H9 (cell line): ENCODE measurements at regions not wholly inside any gene's neighbourhood (a gene's known extent, or its start where the extent isn't known, plus 50 kb on each side); places are given as distances from the start of the nearest gene placed in this dataset.

ENCODE experiments used
- DNase-seq: peaks from one replicate; pipeline ENCODE4 v3.0.0-alpha.2; 2017
- H2AFZ ChIP-seq: one replicate; pipeline ENCODE4 v1.6.1; 2013; ENCODE audit warnings: mild to moderate bottlenecking, low read length, control low read depth, moderate library complexity
- H2AK5ac ChIP-seq: 2 replicates; pipeline ENCODE4 v1.6.1; 2013; ENCODE audit warnings: low read length, control low read depth, mixed read lengths; ENCODE audit not compliant: insufficient read length
- H2BK120ac ChIP-seq: one replicate; pipeline ENCODE4 v1.6.1; 2013; ENCODE audit warnings: low read depth, mild to moderate bottlenecking, low read length, control low read depth, inconsistent platforms; ENCODE audit not compliant: poor library complexity, severe bottlenecking
- H2BK12ac ChIP-seq: 2 replicates; pipeline ENCODE4 v1.6.1; 2013; ENCODE audit warnings: low read length, control low read depth, mixed read lengths, low read depth; ENCODE audit not compliant: insufficient read length
- H2BK15ac ChIP-seq: 2 replicates; pipeline ENCODE4 v1.6.1; 2013; ENCODE audit warnings: low read depth, low read length, control low read depth
- H2BK20ac ChIP-seq: one replicate; pipeline ENCODE4 v1.6.1; 2013; ENCODE audit warnings: low read depth, mild to moderate bottlenecking, low read length, control low read depth, inconsistent platforms; ENCODE audit not compliant: poor library complexity, severe bottlenecking
- H2BK5ac ChIP-seq: 2 replicates; pipeline ENCODE4 v1.6.1; 2013; ENCODE audit warnings: low read length, control low read depth, mixed read lengths; ENCODE audit not compliant: insufficient read length
- H3K14ac ChIP-seq: 2 replicates; pipeline ENCODE4 v1.6.1; 2013; ENCODE audit warnings: low read length, control low read depth; ENCODE audit not compliant: insufficient read depth
- H3K18ac ChIP-seq: 2 replicates; pipeline ENCODE4 v1.6.1; 2013; ENCODE audit warnings: low read depth, mild to moderate bottlenecking, mixed read lengths, low read length, control low read depth; ENCODE audit not compliant: insufficient read length
- H3K23ac ChIP-seq: 2 replicates; pipeline ENCODE4 v1.6.1; 2013; ENCODE audit warnings: low read length, control low read depth, mixed read lengths, low read depth; ENCODE audit not compliant: insufficient read length
- H3K23me2 ChIP-seq: 2 replicates; pipeline ENCODE4 v1.6.1; 2013; ENCODE audit warnings: low read depth, mild to moderate bottlenecking, mixed read lengths, low read length, control low read depth; ENCODE audit not compliant: insufficient read length, poor library complexity, severe bottlenecking
- H3K27ac ChIP-seq: 2 replicates; pipeline ENCODE4 v1.5.1; 2013; ENCODE audit warnings: low read length, control low read depth, mixed read lengths, low read depth; ENCODE audit not compliant: insufficient read length
- H3K27me3 ChIP-seq: 2 replicates; pipeline ENCODE4 v1.6.1; 2013; ENCODE audit warnings: low read length, control low read depth, inconsistent platforms; ENCODE audit not compliant: insufficient read depth
- H3K4ac ChIP-seq: 2 replicates; pipeline ENCODE4 v1.6.1; 2013; ENCODE audit warnings: low read depth, mild to moderate bottlenecking, control low read depth, inconsistent platforms, low read length, moderate library complexity
- H3K4me1 ChIP-seq: 2 replicates; pipeline ENCODE4 v1.6.1; 2013; ENCODE audit warnings: low read length, control low read depth, inconsistent platforms; ENCODE audit not compliant: insufficient read depth
- H3K4me2 ChIP-seq: 2 replicates; pipeline ENCODE4 v1.6.1; 2013; ENCODE audit warnings: low read length, control low read depth, mixed read lengths; ENCODE audit not compliant: insufficient read length, insufficient read depth
- H3K56ac ChIP-seq: 2 replicates; pipeline ENCODE4 v1.6.1; 2013; ENCODE audit warnings: low read depth, mild to moderate bottlenecking, mixed read lengths, low read length, control low read depth; ENCODE audit not compliant: insufficient read length
- H3K79me1 ChIP-seq: 2 replicates; pipeline ENCODE4 v1.6.1; 2013; ENCODE audit warnings: low read depth, mild to moderate bottlenecking, moderate library complexity, low read length, control low read depth, inconsistent platforms; ENCODE audit not compliant: insufficient read depth, poor library complexity, severe bottlenecking
- H3K79me2 ChIP-seq: 2 replicates; pipeline ENCODE4 v1.6.1; 2013; ENCODE audit warnings: low read length, control low read depth, inconsistent platforms; ENCODE audit not compliant: insufficient read depth
- H3K9ac ChIP-seq: 2 replicates; pipeline ENCODE4 v1.6.1; 2013; ENCODE audit warnings: low read length, control low read depth, mixed read lengths; ENCODE audit not compliant: insufficient read length; ENCODE audit errors: extremely low read depth
- H3K9me3 ChIP-seq: one replicate; pipeline ENCODE4 v1.6.1; 2013; ENCODE audit warnings: low read depth, low read length, inconsistent platforms; ENCODE audit not compliant: control insufficient read depth
- H3T11ph ChIP-seq: one replicate; pipeline ENCODE4 v1.6.1; 2013; ENCODE audit warnings: mild to moderate bottlenecking, low read length, control low read depth, inconsistent platforms
- H4K20me1 ChIP-seq: one replicate; pipeline ENCODE4 v1.6.1; 2013; ENCODE audit not compliant: control insufficient read depth, insufficient read length, insufficient read depth
- H4K5ac ChIP-seq: 2 replicates; pipeline ENCODE4 v1.6.1; 2013; ENCODE audit warnings: low read depth, mild to moderate bottlenecking, mixed read lengths, low read length, control low read depth; ENCODE audit not compliant: insufficient read length
- H4K8ac ChIP-seq: replicated peaks from 2 replicates; pipeline ENCODE4 v1.6.1; 2013; ENCODE audit warnings: low read length, control low read depth, mixed read lengths, low read depth; ENCODE audit not compliant: insufficient read length
- H4K91ac ChIP-seq: 2 replicates; pipeline ENCODE4 v1.6.1; 2013; ENCODE audit warnings: low read depth, mild to moderate bottlenecking, moderate library complexity, mixed read lengths, low read length, control low read depth; ENCODE audit not compliant: insufficient read length
- H3K27ac Mint-ChIP-seq, 3 experiments: 2 replicates in 2 of 3; 3 replicates in 1 of 3; pipeline ENCODE4 v1.8.0; 2020 to 2021; ENCODE audit warnings: mixed read lengths in 3 of 3, mild to moderate bottlenecking in 1 of 3, moderate library complexity in 1 of 3
- H3K27me3 Mint-ChIP-seq: 2 replicates; pipeline ENCODE4 v1.8.0; 2021; ENCODE audit warnings: low read depth, mild to moderate bottlenecking, moderate library complexity, mixed read lengths
- H3K36me3 Mint-ChIP-seq, 3 experiments: 2 replicates in 2 of 3; 3 replicates in 1 of 3; pipeline ENCODE4 v1.8.0; 2020 to 2021; ENCODE audit warnings: low read depth in 3 of 3, mixed read lengths in 3 of 3; ENCODE audit not compliant: insufficient read depth in 1 of 3
- H3K4me1 Mint-ChIP-seq, 2 experiments: 2 replicates each; pipeline ENCODE4 v1.8.0; 2020; ENCODE audit warnings: mixed read lengths in 2 of 2
- H3K4me3 Mint-ChIP-seq, 2 experiments: 2 replicates in 1 of 2; 3 replicates in 1 of 2; pipeline ENCODE4 v1.8.0; 2020 to 2021; ENCODE audit warnings: mild to moderate bottlenecking in 2 of 2, mixed read lengths in 2 of 2, moderate library complexity in 1 of 2
- H3K9me3 Mint-ChIP-seq, 2 experiments: 2 replicates in 1 of 2; 3 replicates in 1 of 2; pipeline ENCODE4 v1.8.0; 2020; ENCODE audit warnings: mild to moderate bottlenecking in 2 of 2, mixed read lengths in 2 of 2, moderate library complexity in 1 of 2
- WGBS: extraction: QIAGEN DNeasy Blood & Tissue Kit; methylation state at CpG from one replicate; pipeline ENCODE4 v1.1.7; 2013; ENCODE audit warnings: missing lambda C conversion rate, low lambda C conversion rate, mixed read lengths; ENCODE audit not compliant: insufficient read length; ENCODE audit errors: extremely low coverage; 5-methylcytosine and 5-hydroxymethylcytosine counted together
- TF ChIP-seq, protein P1 (sequence below): fragments of 200-600 bp; sonication (generic); conservative IDR thresholded peaks from 3 replicates; pipeline ENCODE4 v1.8.0; 2021; ENCODE audit warnings: antibody characterized with exemption, mild to moderate bottlenecking

DNA sequence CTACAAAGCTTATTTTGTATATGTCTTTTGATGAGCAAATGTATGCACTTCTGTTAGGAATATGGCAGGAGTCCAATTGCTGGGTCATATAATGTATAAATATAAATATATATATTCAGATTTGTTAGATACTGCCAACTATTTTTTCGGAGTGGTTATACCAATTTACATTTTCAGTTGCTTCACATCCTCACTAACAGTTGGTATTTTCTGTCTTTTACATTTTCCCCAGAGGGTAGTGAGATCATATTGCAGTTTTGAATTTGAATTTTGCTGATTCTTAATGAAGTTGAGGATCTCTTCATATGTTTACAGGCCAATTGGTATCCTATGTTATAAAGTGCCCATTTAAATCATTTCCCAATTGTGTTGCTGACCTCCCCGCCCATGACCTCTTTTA lies 139.0 kb upstream of the KCNMB2 start:
- Histone ChIP-seq H4K8ac (no peak overlapping the region), H3K4me2 (no peak overlapping the region), H3K9me3 (no peaks in the 10 kb centered on the region), H3K14ac (no peak overlapping the region), H2AFZ (no peak overlapping the region), H3K56ac (no peak overlapping the region), H2BK15ac (no peak overlapping the region), H2BK5ac (no peak overlapping the region), H4K5ac (no peak overlapping the region), H3K9ac (no peak overlapping the region), H3K27me3 (no peaks in the 10 kb centered on the region), H3K27ac (no peak overlapping the region), H2BK12ac (no peak overlapping the region), H4K20me1 (no peaks in the 10 kb centered on the region), H3K23me2 (no peaks in the 10 kb centered on the region), H3T11ph (no peak overlapping the region), H3K23ac (no peak overlapping the region), H2BK20ac (no peak overlapping the region), H3K4me1 (no peaks in the 10 kb centered on the region), H3K79me1 (no peaks in the 10 kb centered on the region), H2AK5ac (no peak overlapping the region), H3K18ac (no peak overlapping the region), H2BK120ac (no peak overlapping the region), H3K79me2 (no peaks in the 10 kb centered on the region), H4K91ac (no peak overlapping the region), H3K4ac (no peak overlapping the region)
- Mint-ChIP-seq H3K4me1 (no peaks in the 10 kb centered on the region), H3K9me3 (no peaks in the 10 kb centered on the region), H3K36me3 (no peaks in the 10 kb centered on the region), H3K27me3 (no peaks in the 10 kb centered on the region), H3K27ac (no peak overlapping the region), H3K4me3 (no peak overlapping the region)
- TF ChIP-seq, protein P1, sequence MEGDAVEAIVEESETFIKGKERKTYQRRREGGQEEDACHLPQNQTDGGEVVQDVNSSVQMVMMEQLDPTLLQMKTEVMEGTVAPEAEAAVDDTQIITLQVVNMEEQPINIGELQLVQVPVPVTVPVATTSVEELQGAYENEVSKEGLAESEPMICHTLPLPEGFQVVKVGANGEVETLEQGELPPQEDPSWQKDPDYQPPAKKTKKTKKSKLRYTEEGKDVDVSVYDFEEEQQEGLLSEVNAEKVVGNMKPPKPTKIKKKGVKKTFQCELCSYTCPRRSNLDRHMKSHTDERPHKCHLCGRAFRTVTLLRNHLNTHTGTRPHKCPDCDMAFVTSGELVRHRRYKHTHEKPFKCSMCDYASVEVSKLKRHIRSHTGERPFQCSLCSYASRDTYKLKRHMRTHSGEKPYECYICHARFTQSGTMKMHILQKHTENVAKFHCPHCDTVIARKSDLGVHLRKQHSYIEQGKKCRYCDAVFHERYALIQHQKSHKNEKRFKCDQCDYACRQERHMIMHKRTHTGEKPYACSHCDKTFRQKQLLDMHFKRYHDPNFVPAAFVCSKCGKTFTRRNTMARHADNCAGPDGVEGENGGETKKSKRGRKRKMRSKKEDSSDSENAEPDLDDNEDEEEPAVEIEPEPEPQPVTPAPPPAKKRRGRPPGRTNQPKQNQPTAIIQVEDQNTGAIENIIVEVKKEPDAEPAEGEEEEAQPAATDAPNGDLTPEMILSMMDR: no peak
- no CpG with 5 or more reads among the region's 2 CpGs for WGBS
- no peak for DNase-seq
